GM19372 (cell line): ENCODE measurements at regions not wholly inside any gene's neighbourhood (a gene's known extent, or its start where the extent isn't known, plus 50 kb on each side); places are given as distances from the start of the nearest gene placed in this dataset.
"Not testable (repeated sequence)": the region's sequence is repeated elsewhere in the genome, so short reads cannot be mapped to it uniquely, and the experiment has no call there.

Experiments used
- ATAC-seq: cut with Tn5 transposase; IDR thresholded peaks from one replicate; pipeline ENCODE4 v1.9.1; 2021; ENCODE audit warnings: mild to moderate bottlenecking, low read depth, moderate library complexity; ENCODE audit not compliant: unreplicated experiment

DNA sequence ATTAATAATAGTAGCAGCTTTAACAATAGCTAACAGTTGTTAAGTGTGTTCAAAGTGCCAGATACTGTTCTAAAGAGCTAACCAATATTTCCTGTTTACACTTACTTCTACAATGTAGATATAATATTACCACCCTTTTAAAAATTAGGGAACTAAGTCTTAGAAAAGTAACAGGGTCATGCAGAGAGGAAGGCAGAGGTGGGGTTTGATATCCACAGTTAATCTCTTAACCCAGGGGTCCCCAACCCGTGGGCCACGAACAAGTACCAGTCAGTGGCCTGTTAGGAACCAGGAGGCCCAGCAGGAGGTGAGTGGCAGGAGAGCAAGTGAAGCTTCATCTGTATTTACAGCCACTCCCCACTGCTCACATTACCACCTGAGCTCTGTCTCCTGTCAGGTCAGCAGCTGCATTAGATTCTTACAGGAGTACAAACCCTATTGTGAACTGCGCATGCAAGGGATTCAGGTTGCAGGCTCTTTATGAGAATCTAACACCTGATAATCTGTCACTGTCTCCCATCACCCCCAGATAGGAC is 89.1 kb downstream of the ACTL7B start:
- no peak for ATAC-seq

DNA sequence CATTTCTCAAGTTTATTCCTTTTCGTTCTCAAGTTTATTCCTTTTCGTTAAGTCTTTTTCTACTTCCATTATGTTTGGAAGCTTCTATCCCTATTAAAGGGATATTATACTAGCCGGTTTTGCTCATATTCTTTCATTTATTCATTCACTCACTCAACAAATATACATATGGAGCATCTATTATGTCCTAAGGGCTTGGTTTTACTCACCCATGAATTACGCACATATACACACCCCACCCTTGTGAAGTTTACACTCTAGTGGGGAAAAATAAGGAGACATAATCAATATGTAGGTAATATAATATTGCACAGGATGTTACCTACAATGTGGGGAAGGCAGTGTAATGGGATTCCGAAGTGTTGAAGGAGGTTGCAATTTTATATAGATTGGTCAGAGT is 90.5 kb downstream of the ACTL7B start:
- no peak for ATAC-seq

DNA sequence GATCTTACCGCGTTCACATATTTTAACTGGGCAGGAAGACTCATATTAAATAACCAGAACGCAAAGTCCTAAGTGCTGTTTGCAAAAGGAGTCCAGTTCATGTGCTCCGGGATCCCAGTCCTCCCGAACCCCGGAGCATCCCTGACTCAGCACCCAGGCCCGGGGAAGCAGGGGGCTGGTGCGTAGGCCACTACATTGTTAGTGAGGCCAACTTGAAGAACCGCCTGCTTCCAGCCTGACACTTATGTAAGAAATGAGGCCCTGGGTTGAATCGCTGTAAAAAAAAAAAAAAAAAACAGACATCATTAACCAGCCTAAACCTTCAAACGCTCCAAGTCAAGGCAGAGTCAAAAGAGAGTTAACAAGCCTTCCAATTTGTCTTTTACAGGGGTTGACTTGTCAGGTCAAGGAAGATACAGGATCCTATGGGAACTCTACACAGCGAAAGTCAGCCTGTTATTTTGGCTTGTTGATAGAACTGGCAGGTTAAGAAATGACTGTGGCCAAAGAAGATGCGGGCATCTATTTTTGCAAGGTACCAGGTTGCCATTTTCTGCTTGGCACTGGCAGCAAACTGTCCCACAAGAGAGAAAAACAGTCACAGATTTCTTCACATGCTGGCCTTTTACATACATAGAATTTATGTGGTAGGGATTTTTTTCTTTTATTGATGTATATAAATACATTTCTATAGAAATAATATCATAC is 93.3 kb downstream of the ACTL7B start:
- ATAC-seq = no peak

DNA sequence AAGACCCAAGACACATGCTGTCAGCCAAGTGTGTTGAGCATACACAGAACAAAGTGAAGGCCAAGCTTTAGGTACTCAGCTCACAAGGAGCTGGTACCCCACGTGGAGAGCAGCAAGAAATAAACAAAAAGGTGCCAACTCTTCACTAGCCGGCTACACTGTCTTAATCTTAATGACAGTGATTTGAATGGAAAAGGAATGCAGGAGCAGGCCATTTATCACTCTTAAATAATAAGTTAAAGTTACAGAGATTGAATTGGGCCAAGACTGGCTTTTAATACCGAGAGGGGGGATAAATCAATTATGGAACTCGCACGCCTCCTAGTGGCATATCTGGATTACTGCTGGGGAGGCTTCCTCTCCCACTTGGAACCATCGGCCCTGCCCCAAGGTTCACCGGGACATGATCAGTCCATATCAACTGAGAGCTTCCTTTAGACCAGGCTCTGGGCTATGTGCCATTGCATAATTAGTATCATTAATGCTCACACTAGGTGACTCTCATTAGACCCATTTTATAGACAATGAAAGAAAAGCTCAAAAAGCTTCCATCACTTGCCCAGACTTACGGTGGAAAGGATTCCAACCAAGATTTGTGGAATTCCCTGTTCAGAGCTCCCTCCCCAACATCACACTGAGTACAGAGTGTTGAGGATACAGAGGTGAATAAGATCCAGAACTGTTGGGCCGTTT is 94.0 kb downstream of the ACTL7B start:
- ATAC-seq = no peak

DNA sequence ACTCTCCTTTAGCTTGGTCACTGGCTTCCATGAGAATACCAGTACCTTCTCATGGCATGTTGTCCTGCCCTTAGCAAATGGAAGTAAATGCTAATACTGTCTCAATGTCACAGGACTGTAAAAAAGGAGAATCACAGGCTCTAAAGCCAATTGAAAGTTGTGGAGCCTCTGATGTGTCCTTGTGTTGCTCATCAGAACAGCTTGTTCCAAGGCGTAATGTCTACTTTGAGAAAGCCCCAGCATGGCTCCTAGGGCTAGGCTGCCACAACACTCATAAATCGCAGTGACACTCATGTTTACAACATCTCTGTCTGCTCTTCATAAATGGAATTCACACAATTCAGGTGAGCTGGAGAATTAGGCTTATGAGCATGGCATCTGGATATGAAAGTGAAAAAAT is 94.9 kb downstream of the ACTL7B start:
- no peak for ATAC-seq

DNA sequence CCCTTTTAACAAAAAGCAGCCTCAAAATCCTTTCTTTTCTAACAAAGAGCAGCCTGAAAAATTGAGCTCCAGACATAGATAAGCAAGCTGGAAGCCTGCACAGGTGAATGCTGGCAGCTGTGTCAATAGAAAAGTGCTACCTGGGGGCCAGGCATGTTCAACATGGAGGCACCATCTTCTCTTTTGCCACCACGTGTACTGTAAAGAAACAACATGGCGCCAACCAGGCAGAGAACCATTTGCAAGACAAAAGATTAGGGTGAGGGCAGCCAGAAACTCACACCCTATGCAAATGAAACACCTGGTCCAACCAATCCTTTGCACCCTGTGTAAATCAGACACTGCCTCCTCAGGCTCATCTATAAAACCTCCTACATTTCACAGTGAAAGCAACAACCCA is 96.0 kb downstream of the ACTL7B start:
- ATAC-seq = no peak

DNA sequence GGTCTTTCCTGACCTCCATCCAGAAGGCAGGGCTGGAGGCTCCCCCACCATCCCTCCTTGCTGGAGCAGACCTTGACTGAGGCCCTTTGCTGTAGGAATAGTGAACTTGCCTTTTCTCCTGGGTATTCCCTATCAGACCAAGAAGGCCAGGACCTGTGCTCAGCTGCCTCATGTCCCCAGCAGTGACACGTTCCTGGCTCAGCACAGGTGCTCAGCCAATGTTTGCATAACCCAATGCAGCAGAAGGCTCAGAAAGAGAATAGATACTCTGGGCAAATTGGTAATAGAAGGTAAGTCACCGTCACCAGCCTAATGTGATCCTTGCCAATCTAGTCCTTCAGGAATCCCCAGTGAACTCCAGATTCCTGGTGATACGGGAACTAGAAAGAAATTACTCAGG is 96.4 kb downstream of the ACTL7B start:
- ATAC-seq = no peak

DNA sequence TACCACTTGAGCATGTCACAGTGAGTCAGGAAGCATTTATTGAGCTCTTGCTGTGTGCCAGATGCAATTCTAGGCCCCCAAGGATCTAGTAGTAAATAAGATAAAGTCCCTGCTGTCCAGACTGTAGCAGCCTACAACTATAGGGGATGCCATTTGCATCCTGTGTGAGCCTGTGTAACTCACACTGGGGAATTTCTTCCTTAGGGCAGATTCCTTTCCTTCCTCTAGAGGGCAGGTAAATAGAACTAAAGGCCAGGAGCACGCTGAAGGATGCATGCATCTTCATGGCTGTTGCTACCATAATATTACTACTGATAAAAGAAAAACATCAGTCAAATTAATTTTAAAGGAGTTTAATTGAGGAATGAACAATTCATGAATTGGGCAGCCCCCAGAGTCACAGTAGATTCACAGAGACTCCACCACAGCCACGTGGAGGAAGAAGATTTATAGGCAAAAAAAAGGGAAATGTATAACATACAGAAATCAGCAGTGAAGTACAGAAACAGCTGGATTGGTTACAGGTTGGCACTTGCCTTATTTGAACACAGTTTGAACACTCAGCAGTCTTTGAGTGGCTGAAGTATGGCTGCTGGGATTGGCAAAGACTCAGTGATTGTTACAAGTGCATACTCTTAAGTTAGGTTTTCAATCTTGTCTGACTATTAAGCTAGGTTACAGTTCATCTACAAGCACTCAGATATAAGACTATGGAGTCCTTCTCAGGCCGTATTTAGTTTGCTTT is 98.9 kb downstream of the ACTL7B start:
- ATAC-seq = no peak

DNA sequence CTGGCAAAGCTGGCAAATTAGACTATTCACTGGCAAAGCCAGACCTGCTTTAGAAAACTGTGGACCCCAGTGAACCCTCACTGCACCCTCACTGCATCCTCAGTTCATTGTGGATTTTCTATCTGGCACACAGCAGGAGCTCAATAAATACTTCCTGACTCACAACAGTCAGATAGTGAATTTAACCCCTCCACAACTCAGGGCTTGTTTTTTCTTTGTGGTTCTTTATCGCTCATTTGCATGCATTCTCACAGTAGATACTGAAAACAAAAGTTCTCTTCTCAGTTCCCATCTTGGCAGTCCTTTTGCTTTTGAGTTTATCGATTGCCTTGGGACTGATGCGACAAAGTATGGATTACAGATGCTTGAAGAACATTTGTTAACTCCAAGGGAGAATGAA is 99.8 kb downstream of the ACTL7B start:
- no peak for ATAC-seq

DNA sequence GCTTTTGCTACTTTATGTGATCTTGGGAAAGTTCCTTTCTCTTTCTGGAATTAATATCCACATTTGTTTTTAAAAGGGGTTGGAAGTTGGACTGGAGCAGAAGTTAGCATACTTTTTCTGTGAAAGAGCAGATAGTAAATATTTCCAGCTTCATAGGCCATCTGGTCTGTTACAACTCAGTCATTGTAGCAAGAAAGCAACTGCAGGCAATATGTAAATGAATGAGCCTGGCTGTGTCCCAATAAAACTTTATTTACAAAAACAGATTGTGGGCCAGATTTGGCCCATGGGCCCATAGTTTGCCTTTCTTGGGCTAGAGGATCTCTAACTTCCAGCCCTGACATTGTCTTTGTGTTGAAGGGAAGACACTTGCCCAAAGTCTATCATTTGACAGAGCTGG is 104.4 kb downstream of the ACTL7B start:
- ATAC-seq = no peak

DNA sequence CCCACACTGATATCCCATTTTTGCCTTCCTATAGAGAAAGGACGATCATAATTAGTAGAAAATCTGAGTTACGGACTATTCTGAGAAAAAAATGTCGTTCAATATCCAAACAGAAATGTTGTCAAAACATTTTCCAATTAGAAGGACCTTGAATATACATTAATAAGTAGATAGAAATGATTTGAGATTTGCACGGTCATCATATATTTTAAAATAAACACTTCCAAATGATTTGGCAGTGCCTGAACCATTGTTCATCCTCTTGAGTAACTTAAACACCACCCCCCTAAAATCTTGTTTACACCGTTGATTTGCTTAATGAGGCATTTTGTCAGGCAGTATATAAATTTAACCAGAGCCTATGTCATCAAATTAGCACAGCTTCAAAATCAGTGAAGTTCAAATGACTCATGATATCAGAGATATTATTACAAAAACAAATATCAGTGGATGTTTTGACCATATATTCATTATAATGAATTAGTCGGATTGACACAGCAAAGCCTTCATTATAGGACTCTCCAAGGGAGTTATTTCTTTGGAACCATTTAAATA is 105.0 kb downstream of the ACTL7B start:
- ATAC-seq = no peak

DNA sequence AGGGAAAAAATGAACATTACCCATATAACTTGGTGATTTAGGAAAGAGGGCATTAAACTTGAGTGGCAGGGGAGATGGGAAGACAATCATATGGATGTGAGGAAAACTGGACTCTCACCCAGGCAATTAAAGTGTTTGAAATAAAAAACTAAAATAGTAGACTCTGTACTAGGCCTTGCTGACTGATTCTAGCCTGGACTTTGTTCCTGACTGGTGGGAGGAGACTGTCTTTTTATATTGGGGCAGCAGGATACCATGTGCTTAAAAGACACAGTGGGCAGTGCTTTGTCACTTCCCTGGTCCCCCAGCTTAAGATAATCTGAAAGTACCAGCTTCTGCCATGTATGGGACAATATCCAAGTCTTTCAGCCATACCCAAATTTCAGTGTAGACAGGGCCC is 107.0 kb downstream of the ACTL7B start:
- ATAC-seq = no peak

DNA sequence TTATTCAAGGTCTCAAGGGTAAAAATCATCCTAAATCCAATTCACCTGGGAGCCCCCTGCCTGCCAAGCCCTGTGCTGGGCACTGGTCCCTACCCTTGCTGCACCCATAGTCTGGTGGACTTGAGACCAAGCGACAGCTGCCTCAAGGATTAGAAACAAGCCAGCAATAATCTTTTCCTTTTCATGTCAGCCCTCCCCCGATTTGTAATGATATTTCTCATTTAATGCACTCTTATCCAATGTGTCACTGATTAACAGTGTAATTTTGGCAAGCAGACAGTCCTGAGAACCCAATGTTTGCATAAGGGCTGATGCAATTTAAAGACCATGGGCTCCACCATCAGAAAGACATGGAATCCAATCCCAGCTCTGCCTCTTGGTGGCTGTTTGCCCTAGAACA is 108.9 kb downstream of the ACTL7B start:
- ATAC-seq = no peak

DNA sequence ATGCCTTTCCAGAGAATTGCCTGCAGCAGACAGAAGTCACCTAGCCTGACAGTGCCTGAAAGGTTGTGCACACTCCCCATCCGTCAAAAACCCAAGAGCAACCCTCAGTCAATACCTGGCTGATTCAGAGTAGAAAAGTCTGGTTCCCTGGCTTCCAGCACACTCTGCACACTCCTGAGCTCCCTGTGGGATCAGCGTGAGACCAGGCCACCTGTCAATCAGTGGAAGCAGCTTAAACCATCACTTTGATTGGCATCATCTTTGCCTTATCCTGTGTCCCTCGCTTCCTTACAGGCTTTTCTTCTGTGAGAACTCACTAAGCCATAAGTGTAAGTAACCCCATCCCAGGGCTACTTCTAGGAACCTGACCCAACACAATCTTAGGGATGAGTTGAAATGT is 109.8 kb downstream of the ACTL7B start:
- ATAC-seq = no peak

DNA sequence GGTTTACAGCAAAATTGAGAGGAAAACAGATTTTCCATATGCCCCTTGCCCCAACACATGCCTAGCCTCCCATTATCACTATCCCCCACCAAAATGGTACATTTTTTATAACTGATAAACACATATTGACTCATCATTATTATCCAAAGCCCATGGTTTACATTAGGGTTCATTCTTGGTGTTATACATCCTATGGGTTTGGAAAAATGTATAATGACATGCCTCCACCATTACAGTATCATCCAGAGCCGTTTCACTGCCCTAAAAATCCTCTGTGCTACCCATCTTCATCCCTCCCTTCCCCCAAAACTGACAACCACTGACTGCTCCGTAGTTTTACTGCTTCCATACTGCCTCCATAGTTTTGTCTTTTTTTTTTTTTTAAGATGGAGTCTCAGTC is 111.1 kb downstream of the ACTL7B start:
- no peak for ATAC-seq

DNA sequence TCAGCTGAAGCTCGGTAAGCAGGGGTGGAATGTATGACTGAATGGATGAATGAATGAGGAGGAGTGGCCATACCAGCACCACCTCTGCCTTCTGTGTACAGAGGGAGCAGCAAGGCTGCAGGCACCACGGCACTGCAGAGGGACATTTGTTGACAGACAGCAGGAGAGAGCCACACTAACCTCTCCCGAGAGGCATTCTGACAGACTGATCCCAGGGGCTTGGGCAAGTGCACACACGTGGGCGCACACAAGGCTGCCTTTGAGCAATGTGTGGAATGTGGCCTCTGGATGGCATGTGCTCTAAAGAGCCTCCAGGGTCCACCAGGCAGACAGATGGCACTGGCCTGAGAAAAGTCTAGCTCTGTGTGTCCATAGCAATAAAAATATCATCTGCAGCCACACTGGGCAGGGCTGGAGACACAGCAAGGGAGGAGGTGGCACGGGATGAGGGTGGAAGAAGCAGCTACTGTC is 111.8 kb downstream of the ACTL7B start:
- no peak for ATAC-seq

DNA sequence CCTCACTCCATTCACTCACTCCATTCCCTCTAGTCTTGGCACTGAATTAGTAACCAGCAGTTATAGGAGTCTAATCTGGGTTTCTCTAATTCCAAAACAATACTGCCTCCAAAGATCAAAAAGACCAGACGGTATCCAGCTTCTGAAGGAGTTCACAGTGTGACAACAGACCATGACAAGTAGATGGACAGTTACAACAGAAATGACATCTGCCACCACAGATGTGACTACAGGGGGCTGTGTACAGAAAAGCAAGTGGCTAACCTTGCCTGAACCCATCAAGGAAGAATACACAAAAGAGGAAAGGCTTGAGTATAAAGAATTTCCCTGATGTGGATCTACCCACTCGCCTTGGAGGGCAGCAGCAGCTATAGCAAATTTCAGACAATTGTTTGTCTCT is 112.4 kb downstream of the ACTL7B start:
- no peak for ATAC-seq

DNA sequence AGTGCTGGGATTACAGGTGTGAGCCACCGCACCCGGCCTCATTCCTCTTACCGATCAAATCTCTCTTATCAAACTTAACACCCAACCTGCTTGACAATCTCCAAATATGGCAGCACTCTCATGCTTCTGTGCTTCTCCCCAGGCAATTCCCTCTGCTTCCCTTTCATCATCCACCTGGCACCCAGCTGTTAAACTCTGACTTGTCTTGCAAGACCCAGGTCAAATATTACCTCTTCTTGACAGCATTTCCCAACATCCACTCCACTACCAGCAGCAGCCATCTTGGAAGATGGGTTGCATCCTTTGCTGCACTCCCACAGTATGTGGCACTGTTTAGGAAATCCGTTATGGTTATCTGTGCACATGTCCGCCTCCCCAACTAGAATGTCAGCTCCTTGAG is 113.6 kb downstream of the ACTL7B start:
- ATAC-seq = no peak

DNA sequence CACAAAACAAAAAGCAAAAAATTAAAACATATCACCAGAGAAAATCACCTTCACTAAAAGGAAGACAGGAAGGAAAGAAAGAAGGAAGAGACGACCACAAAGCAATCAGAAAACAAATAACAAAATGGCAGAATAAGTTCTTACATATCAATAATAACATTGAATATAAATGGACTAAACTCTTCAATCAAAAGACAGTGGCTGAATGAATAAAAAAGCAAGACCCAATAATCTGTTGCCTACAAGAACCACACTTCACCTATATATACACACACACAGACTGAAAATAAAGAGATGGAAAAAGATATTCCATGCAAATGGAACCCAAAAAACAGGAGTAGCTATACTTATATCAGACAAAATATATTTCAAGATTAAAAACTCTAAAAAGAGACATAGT is 124.5 kb downstream of the ACTL7B start:
- ATAC-seq = not testable (repeated sequence)

DNA sequence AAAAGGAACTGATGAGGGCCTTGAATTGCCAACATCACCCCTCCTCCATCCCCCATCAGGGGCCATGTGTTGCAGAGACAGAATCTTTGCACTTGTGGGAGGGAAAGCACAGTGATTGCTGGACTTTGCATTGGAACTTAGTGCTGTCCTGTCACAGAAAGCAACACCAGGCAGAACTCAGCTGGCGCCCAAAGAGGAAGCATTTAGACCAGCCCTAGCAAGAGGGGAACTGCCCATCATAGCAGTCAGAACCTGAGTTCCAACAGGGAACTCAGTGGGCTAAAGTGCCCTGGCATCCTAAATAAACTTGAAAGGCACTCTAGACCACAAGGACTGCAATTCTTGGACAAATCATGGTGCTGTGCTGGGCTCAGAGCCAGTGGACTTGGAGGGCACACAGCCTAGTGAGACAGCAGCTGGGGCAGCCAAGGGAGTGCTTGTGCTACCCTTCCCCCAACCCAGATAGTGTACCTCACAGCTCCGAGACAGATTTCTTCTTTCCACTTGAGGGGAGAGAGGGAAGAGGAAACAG is 128.1 kb downstream of the ACTL7B start:
- no peak for ATAC-seq

DNA sequence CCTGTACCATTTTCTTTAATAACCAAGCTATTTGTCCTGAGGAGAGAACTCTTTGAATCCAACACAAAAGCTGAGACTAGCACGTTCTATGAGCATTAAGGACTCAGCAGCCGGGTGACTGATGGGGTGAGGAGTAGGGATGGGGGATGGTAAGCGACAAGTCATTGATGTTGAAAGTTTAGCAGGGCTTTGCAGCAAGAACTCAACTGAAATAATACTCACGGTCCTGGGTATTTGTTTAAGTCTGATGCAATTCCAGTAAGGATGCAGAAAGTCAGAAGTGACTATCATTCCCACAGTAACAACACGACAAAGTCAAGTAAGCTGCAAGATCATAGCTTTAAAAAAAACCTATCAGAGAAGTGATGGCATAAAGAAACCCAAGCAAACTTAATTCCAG is 131.1 kb downstream of the ACTL7B start:
- ATAC-seq = no peak
